ENCODE measurements at regions not wholly inside any gene's neighbourhood (a gene's known extent, or its start where the extent isn't known, plus 50 kb on each side); places are given as distances from the start of the nearest gene placed in this dataset.

- Histone ChIP-seq H3K27ac (no peak overlapping the region), H3K4me3 (no peak overlapping the region), H3K36me3 (no peaks in the 10 kb centered on the region), H3K4me1 (no peaks in the 10 kb centered on the region), H3K27me3 (no peaks in the 10 kb centered on the region), H3K9me3 (no peaks in the 10 kb centered on the region)
- intact Hi-C loops (cut with DNase I; ENCODE audit: low total_unique reads), result no loop called here
- DNase-seq, result no peak
- TF ChIP-seq CTCF (IDR thresholded peaks at IDR 0.05), result no peak
These were observed 294.6 kb downstream of the FLRT2 start for GRCh38 chr14:85824526-85824925.

GRCh38 chr14:85822236-85822635 lies 292.3 kb downstream of the FLRT2 start:
- intact Hi-C loops (cut with DNase I; ENCODE audit: low total_unique reads), result no loop called here
- TF ChIP-seq CTCF (IDR thresholded peaks at IDR 0.05), result no peak
- H3K27me3 ChIP-seq, result no peaks in the 10 kb centered on the region
- no peaks in the 10 kb centered on the region for H3K36me3 ChIP-seq
- no peak for DNase-seq
- no peaks in the 10 kb centered on the region for H3K9me3 ChIP-seq
- H3K4me1 ChIP-seq, result no peaks in the 10 kb centered on the region
- no peak overlapping the region for H3K27ac ChIP-seq
- no peak overlapping the region for H3K4me3 ChIP-seq

GRCh38 chr14:85817430-85817829 lies 287.5 kb downstream of the FLRT2 start:
- no peak for TF ChIP-seq CTCF (IDR thresholded peaks at IDR 0.05)

GRCh38 chr14:85813040-85813439 lies 283.1 kb downstream of the FLRT2 start:
- TF ChIP-seq CTCF (IDR thresholded peaks at IDR 0.05), result no peak
- no peaks in the 10 kb centered on the region for H3K36me3 ChIP-seq
- intact Hi-C loops (cut with DNase I; ENCODE audit: low total_unique reads), result no loop called here

More at GRCh38 chr14:85817430-85817829, 287.5 kb downstream of the FLRT2 start:
- intact Hi-C loops (cut with DNase I; ENCODE audit: low total_unique reads), result no loop called here
- Histone ChIP-seq H3K4me3 (no peak overlapping the region), H3K27ac (no peak overlapping the region), H3K9me3 (no peaks in the 10 kb centered on the region), H3K4me1 (no peaks in the 10 kb centered on the region), H3K27me3 (no peaks in the 10 kb centered on the region), H3K36me3 (no peaks in the 10 kb centered on the region)
- no peak for DNase-seq

GRCh38 chr14:85811340-85811739 lies 281.4 kb downstream of the FLRT2 start:
- DNase-seq, result no peak

More at GRCh38 chr14:85813040-85813439, 283.1 kb downstream of the FLRT2 start:
- DNase-seq, result no peak
- Histone ChIP-seq H3K27ac (no peak overlapping the region), H3K4me1 (no peaks in the 10 kb centered on the region), H3K4me3 (no peak overlapping the region), H3K9me3 (no peaks in the 10 kb centered on the region), H3K27me3 (no peaks in the 10 kb centered on the region)

More at GRCh38 chr14:85811340-85811739, 281.4 kb downstream of the FLRT2 start:
- Histone ChIP-seq H3K36me3 (no peaks in the 10 kb centered on the region), H3K27me3 (no peaks in the 10 kb centered on the region), H3K9me3 (no peaks in the 10 kb centered on the region), H3K4me3 (no peak overlapping the region), H3K4me1 (no peaks in the 10 kb centered on the region), H3K27ac (no peak overlapping the region)
- intact Hi-C loops (cut with DNase I; ENCODE audit: low total_unique reads), result no loop called here
- TF ChIP-seq CTCF (IDR thresholded peaks at IDR 0.05), result no peak
